ENCODE measurements at regions not wholly inside any gene's neighbourhood (a gene's known extent, or its start where the extent isn't known, plus 50 kb on each side); places are given as distances from the start of the nearest gene placed in this dataset.

GRCh38 chr2:59690849-59691248 is 862.6 kb downstream of the BCL11A start:
- WGBS, 3 donors: 79 to 92% (median 86%) methylated on average over 4 of the region's 4 CpGs
- H3K4me3 ChIP-seq: no peak overlapping the region
- H3K36me3 ChIP-seq: no peaks in the 10 kb centered on the region
- no peaks in the 10 kb centered on the region for H3K9me3 ChIP-seq
- H3K27ac ChIP-seq: no peak overlapping the region
- no peak for DNase-seq
- no peaks in the 10 kb centered on the region for H3K4me1 ChIP-seq (ENCODE audit: insufficient read depth)
- intact Hi-C loops (cut with DNase I): no loop called here
- no peaks in the 10 kb centered on the region for H3K27me3 ChIP-seq
- no peak for TF ChIP-seq EP300 (IDR thresholded peaks at IDR 0.05)
- TF ChIP-seq CTCF (IDR thresholded peaks at IDR 0.05): no peak
- no peak for TF ChIP-seq POLR2A (IDR thresholded peaks at IDR 0.05)

- no peak overlapping the region for H3K27ac ChIP-seq
- H3K9me3 ChIP-seq: no peaks in the 10 kb centered on the region
- intact Hi-C loops (cut with DNase I): no loop called here
- TF ChIP-seq EP300 (IDR thresholded peaks at IDR 0.05) (no peak), CTCF (IDR thresholded peaks at IDR 0.05) (no peak), POLR2A (IDR thresholded peaks at IDR 0.05) (no peak)
- no peak for DNase-seq
- H3K4me1 ChIP-seq (ENCODE audit: insufficient read depth): no peaks in the 10 kb centered on the region
- H3K36me3 ChIP-seq: no peaks in the 10 kb centered on the region
- H3K4me3 ChIP-seq: no peak overlapping the region
- WGBS, 3 donors: 65 to 81% (median 72%) methylated on average over 1 of the region's 1 CpG
- H3K27me3 ChIP-seq: no peaks in the 10 kb centered on the region
Measured at GRCh38 chr2:59684771-59685166, 868.7 kb downstream of the BCL11A start.

- H3K27me3 ChIP-seq: no peaks in the 10 kb centered on the region
- H3K27ac ChIP-seq: no peak overlapping the region
- no peak for TF ChIP-seq CTCF (IDR thresholded peaks at IDR 0.05)
- no peak for TF ChIP-seq EP300 (IDR thresholded peaks at IDR 0.05)
- TF ChIP-seq POLR2A (IDR thresholded peaks at IDR 0.05): no peak
- H3K4me1 ChIP-seq (ENCODE audit: insufficient read depth): no peaks in the 10 kb centered on the region
- no peak for DNase-seq
- H3K36me3 ChIP-seq: no peaks in the 10 kb centered on the region
- H3K9me3 ChIP-seq: no peaks in the 10 kb centered on the region
- intact Hi-C loops (cut with DNase I): no loop called here
- no peak overlapping the region for H3K4me3 ChIP-seq
- 31 to 49% (median 36%) methylated on average over 4 of the region's 4 CpGs for WGBS, 3 donors
Measured at GRCh38 chr2:59684116-59684770, 869.2 kb downstream of the BCL11A start.

GRCh38 chr2:59680863-59681262 is 872.6 kb downstream of the BCL11A start:
- Histone ChIP-seq H3K4me3 (no peak overlapping the region), H3K9me3 (no peaks in the 10 kb centered on the region), H3K36me3 (no peaks in the 10 kb centered on the region), H3K27me3 (no peaks in the 10 kb centered on the region), H3K27ac (no peak overlapping the region), H3K4me1 (ENCODE audit: insufficient read depth) (no peaks in the 10 kb centered on the region)
- intact Hi-C loops (cut with DNase I): no loop called here
- 97 to 100% (median 98%) methylated on average over 1 of the region's 1 CpG for WGBS, 3 donors
- no peak for DNase-seq
- TF ChIP-seq CTCF (IDR thresholded peaks at IDR 0.05) (no peak), POLR2A (IDR thresholded peaks at IDR 0.05) (no peak), EP300 (IDR thresholded peaks at IDR 0.05) (no peak)
